ENCODE measurements at regions not wholly inside any gene's neighbourhood (a gene's known extent, or its start where the extent isn't known, plus 50 kb on each side); places are given as distances from the start of the nearest gene placed in this dataset.

DNA sequence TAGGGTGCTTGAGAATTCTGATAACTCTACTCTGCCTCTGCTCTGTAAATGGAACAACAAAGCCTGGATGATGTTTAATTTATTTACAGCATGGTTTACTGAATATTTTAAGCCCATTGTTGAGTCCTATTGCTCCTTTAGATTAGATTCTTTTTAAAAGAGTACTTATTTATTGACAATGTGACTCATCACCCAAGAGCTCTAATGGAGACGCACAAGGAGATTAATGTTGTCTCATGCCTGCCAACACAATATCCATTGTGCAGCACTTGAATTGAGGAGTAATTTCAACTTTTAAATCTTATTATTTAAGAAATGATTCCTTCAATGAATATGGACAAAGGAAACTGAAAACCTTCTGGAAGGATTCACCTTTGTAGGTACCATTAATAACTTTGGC lies 691.4 kb downstream of the ZBBX start:
- TF ChIP-seq, protein P1, sequence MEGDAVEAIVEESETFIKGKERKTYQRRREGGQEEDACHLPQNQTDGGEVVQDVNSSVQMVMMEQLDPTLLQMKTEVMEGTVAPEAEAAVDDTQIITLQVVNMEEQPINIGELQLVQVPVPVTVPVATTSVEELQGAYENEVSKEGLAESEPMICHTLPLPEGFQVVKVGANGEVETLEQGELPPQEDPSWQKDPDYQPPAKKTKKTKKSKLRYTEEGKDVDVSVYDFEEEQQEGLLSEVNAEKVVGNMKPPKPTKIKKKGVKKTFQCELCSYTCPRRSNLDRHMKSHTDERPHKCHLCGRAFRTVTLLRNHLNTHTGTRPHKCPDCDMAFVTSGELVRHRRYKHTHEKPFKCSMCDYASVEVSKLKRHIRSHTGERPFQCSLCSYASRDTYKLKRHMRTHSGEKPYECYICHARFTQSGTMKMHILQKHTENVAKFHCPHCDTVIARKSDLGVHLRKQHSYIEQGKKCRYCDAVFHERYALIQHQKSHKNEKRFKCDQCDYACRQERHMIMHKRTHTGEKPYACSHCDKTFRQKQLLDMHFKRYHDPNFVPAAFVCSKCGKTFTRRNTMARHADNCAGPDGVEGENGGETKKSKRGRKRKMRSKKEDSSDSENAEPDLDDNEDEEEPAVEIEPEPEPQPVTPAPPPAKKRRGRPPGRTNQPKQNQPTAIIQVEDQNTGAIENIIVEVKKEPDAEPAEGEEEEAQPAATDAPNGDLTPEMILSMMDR (IDR thresholded peaks at IDR 0.05; ENCODE audit: low read depth, low read length, poor library complexity, severe bottlenecking), result no peak
- no peak for TF ChIP-seq EZH2phosphoT487 (IDR thresholded peaks at IDR 0.05; ENCODE audit: borderline replicate concordance, low read length)
